Fibroblast of mammary gland (primary cell): ENCODE measurements at regions not wholly inside any gene's neighbourhood (a gene's known extent, or its start where the extent isn't known, plus 50 kb on each side); places are given as distances from the start of the nearest gene placed in this dataset.
"Not testable (repeated sequence)": the region's sequence is repeated elsewhere in the genome, so short reads cannot be mapped to it uniquely, and the experiment has no call there.

ENCODE experiments used
- DNase-seq: peaks from one replicate; pipeline ENCODE4 v3.0.0-alpha.2; 2010; ENCODE audit warnings: low read depth
- H3K4me3 ChIP-seq: 2 replicates; pipeline ENCODE4 v1.5.1; 2011; ENCODE audit warnings: low read depth, mild to moderate bottlenecking, low read length, moderate library complexity; ENCODE audit not compliant: control insufficient read depth
- TF ChIP-seq, protein P1 (sequence below): conservative IDR thresholded peaks from 2 replicates; pipeline ENCODE4 v1.5.1; 2011; ENCODE audit warnings: low read depth, low read length, inconsistent platforms; ENCODE audit not compliant: control insufficient read depth, insufficient read depth

DNA sequence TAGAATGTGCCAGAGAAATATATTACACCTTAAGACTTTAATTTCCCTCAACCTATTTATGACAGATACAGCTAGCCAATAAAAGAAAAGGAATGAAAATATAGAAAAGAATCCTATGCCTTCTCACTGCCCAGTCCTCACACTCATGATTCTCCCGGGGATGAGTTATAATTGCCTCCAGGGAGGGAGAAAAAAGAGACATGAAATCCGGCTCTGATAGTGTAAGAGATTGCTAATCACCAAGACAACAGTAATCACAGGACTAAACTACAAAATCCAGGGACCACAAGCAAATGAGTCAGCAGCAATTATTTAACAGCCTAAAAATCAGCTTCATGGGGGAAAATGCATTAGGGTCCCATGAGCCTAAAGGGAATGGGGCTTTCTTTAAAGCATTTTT is 95.9 kb upstream of the DUSP21 start:
- TF ChIP-seq, protein P1, sequence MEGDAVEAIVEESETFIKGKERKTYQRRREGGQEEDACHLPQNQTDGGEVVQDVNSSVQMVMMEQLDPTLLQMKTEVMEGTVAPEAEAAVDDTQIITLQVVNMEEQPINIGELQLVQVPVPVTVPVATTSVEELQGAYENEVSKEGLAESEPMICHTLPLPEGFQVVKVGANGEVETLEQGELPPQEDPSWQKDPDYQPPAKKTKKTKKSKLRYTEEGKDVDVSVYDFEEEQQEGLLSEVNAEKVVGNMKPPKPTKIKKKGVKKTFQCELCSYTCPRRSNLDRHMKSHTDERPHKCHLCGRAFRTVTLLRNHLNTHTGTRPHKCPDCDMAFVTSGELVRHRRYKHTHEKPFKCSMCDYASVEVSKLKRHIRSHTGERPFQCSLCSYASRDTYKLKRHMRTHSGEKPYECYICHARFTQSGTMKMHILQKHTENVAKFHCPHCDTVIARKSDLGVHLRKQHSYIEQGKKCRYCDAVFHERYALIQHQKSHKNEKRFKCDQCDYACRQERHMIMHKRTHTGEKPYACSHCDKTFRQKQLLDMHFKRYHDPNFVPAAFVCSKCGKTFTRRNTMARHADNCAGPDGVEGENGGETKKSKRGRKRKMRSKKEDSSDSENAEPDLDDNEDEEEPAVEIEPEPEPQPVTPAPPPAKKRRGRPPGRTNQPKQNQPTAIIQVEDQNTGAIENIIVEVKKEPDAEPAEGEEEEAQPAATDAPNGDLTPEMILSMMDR, result no peak
- no peak overlapping the region for H3K4me3 ChIP-seq
- DNase-seq, result peak; percentile 43

DNA sequence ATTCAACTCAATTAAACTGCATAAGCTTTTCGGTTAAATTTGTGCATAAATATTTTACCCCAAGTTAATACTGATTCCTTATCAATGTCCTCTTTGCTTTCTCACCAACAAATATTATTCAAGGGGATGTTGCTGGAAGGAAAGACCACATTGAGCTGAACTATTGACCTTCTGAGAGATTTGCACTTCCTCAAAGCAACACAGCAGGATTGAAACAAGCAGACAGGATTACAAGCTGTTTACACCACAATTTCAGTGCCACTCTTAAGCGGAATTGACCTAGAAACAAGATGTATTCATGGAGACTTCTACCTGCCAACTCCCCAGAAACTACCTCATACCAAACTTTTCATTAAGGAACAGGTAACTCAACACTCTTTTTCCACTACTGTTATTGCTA is 96.5 kb upstream of the DUSP21 start:
- no peak overlapping the region for H3K4me3 ChIP-seq
- TF ChIP-seq, protein P1, result no peak
- no peak for DNase-seq

GRCh38 chrX:44744799-44745198 is 99.0 kb upstream of the DUSP21 start:
- DNase-seq, result no peak
- TF ChIP-seq, protein P1, result no peak
- H3K4me3 ChIP-seq, result no peak overlapping the region

DNA sequence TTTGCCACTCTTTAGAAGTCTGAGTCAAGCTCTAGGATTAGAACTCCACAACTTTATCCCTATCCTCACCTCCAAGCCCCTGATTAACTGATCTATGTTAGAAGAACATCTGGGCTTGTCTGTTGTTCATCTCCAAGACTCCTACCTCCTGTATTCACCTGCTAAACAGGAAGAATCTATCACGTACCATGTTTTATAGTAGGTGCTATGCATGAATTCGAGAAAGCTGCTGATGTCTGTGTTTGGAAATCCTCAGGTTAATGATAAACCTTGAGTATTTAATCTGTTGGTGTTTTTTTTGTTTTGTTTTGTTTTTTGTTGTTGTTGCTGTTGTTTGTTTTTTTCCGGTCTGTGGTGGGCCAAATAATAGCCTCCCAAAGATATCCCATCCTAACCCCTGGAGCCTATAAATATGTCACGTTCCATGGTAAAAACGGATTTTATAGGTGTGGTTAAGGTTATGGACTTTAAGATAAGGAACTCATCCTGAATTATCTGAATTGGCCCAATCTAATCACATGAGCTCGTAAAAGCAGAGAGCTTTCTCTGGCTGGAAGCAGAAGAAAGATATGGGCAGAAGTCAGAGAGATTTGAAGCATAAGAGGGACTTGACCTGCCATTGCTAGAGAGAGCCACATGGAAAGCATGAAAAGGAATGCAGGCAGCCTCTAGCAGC is 101.2 kb upstream of the DUSP21 start:
- H3K4me3 ChIP-seq, result no peak overlapping the region
- TF ChIP-seq, protein P1, result no peak
- no peak for DNase-seq

GRCh38 chrX:44741859-44742258 is 102.0 kb upstream of the DUSP21 start:
- not testable (repeated sequence) for H3K4me3 ChIP-seq, DNase-seq

- not testable (repeated sequence) for DNase-seq, H3K4me3 ChIP-seq
Observed at GRCh38 chrX:44741458-44741857, 102.4 kb upstream of the DUSP21 start.

- H3K4me3 ChIP-seq, result no peak overlapping the region
- TF ChIP-seq, protein P1, result no peak
- no peak for DNase-seq
Observed at GRCh38 chrX:44735498-44735897, 108.3 kb upstream of the DUSP21 start.

GRCh38 chrX:44733931-44734330 is 109.9 kb upstream of the DUSP21 start:
- TF ChIP-seq, protein P1, result no peak
- peak; percentile 53 for DNase-seq
- no peak overlapping the region for H3K4me3 ChIP-seq
